ENCODE measurements at regions not wholly inside any gene's neighbourhood (a gene's known extent, or its start where the extent isn't known, plus 50 kb on each side); places are given as distances from the start of the nearest gene placed in this dataset.

DNA sequence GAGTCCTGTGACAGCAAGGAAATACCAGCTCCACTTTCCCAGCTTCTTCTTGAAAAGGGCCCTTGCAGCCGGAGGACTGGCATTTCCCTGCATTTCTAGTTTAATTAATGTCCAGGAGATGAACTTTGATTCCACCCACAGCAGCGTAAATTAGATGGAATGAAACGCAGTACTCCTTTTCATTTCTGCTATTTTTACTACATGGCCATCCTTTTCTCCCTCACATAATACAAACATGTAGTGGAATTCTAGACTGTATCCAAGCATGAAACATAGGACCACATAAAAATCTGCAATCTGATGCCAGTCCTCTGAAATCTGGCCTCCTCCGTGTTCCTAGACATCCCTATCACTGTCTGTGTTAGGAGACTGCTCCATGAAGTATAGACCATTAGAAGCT, 403.2 kb downstream of the NR2F2 start:
- Histone ChIP-seq H3K4me3 (no peak overlapping the region), H3K27ac (no peak overlapping the region), H3K9me3 (no peaks in the 10 kb centered on the region), H3K36me3 (no peaks in the 10 kb centered on the region), H3K4me1 (no peaks in the 10 kb centered on the region), H3K27me3 (no peaks in the 10 kb centered on the region)
- intact Hi-C loops (cut with DNase I): no loop called here
- TF ChIP-seq, protein P1, sequence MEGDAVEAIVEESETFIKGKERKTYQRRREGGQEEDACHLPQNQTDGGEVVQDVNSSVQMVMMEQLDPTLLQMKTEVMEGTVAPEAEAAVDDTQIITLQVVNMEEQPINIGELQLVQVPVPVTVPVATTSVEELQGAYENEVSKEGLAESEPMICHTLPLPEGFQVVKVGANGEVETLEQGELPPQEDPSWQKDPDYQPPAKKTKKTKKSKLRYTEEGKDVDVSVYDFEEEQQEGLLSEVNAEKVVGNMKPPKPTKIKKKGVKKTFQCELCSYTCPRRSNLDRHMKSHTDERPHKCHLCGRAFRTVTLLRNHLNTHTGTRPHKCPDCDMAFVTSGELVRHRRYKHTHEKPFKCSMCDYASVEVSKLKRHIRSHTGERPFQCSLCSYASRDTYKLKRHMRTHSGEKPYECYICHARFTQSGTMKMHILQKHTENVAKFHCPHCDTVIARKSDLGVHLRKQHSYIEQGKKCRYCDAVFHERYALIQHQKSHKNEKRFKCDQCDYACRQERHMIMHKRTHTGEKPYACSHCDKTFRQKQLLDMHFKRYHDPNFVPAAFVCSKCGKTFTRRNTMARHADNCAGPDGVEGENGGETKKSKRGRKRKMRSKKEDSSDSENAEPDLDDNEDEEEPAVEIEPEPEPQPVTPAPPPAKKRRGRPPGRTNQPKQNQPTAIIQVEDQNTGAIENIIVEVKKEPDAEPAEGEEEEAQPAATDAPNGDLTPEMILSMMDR (IDR thresholded peaks at IDR 0.05): no peak
- no peak for DNase-seq (ENCODE audit: low spot score in 2 of 2)

DNA sequence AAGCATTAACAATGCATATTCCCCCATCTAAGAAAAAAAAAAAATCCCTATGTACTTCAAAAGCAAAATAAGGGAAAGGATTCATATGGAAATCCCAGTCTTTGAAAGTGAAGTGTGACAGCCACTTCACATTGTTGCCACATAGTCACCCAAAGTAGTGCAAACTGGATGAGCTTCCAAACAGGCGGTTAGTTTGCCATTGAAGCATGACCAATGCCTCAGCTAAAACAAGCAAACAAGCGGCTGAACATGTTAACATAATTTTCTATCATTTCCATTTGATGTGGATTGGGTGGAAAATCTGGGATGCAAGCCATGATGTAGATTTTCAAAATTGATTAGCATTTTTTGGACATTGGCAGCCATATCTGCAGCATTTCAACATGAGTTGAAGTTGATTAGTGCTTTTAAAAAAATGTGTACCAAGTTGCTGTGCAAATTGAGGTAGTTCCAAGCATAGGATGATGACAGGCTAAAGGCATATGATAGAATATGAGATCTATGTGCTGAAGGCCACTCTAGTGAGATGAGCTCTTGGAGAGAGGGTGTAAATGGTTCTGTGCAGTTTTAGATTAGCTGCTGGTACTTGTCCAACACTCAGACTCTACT, 405.2 kb downstream of the NR2F2 start:
- H3K27ac ChIP-seq: no peak overlapping the region
- no peaks in the 10 kb centered on the region for H3K4me1 ChIP-seq
- TF ChIP-seq, protein P1 (IDR thresholded peaks at IDR 0.05): no peak
- intact Hi-C loops (cut with DNase I): no loop called here
- no peaks in the 10 kb centered on the region for H3K36me3 ChIP-seq
- no peak for DNase-seq (ENCODE audit: low spot score in 2 of 2)
- H3K27me3 ChIP-seq: no peaks in the 10 kb centered on the region
- no peaks in the 10 kb centered on the region for H3K9me3 ChIP-seq
- no peak overlapping the region for H3K4me3 ChIP-seq

DNA sequence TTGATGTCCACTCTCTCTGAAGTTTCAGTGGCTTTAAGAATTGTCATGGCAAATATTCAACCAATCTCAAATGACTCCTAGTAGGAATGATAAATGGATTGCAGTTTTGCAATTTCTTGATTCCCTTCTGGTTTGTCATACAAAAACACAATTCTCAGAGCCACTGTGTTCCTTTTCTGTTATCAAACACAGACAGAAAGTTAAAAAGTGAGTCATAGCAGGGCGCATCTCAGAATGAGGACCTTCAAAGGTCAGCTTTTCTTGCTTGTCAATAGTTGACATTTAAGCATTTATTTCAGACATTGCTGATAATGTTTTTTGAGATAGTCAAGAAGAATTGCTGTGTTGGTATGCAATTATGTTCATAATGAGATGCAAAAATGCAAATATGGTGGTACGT, 405.9 kb downstream of the NR2F2 start:
- H3K4me3 ChIP-seq: no peak overlapping the region
- TF ChIP-seq, protein P1 (IDR thresholded peaks at IDR 0.05): no peak

DNA sequence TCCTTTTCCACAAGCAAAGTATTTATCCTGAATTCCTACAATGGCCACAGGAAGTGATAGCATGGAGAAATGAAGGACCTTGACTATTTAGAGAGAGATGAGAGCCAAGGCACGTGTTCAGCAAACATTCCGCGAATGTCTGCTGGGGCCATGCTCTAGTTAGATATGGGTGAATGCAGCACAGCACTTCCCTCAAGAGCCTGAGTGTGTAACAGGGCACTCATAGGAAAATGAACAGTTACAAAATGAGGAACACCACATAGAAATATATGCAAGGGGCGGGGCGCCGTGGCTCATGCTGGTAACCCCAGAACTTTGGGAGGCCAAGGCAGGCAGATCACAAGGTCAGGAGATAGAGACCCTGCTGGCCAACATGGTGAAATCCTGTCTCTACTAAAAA, 406.9 kb downstream of the NR2F2 start:
- intact Hi-C loops (cut with DNase I): no loop called here
- no peaks in the 10 kb centered on the region for H3K4me1 ChIP-seq

More for the DNA sequence above, 405.9 kb downstream of the NR2F2 start:
- Histone ChIP-seq H3K4me1 (no peaks in the 10 kb centered on the region), H3K27ac (no peak overlapping the region), H3K9me3 (no peaks in the 10 kb centered on the region), H3K27me3 (no peaks in the 10 kb centered on the region), H3K36me3 (no peaks in the 10 kb centered on the region)
- DNase-seq (ENCODE audit: low spot score in 2 of 2): no peak
- intact Hi-C loops (cut with DNase I): no loop called here

DNA sequence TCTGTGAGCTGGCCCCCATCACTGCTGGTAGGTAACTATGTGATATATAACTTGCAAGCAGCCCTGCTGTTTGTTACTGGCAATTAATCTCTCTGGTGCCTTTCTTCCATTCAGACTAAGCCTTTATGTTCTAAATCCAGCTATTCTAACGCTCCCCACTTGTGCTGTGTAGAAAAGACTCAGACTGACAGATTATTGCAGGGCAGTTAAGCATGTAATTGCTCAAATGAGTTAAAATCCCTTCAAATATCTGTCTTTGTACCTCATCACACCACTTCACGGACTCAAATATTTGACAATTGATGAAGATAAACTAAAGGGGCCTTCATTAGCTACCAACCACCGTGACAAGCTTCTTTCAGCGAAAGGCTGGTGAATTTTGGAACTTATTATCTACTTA, 416.2 kb downstream of the NR2F2 start:
- Histone ChIP-seq H3K36me3 (no peaks in the 10 kb centered on the region), H3K4me3 (no peak overlapping the region), H3K27me3 (no peaks in the 10 kb centered on the region), H3K4me1 (no peaks in the 10 kb centered on the region), H3K9me3 (no peaks in the 10 kb centered on the region), H3K27ac (no peak overlapping the region)
- intact Hi-C loops (cut with DNase I): no loop called here
- TF ChIP-seq, protein P1 (IDR thresholded peaks at IDR 0.05): no peak
- DNase-seq (ENCODE audit: low spot score in 2 of 2): no peak

More for the DNA sequence above, 406.9 kb downstream of the NR2F2 start:
- H3K27me3 ChIP-seq: no peaks in the 10 kb centered on the region
- H3K36me3 ChIP-seq: no peaks in the 10 kb centered on the region
- no peak for DNase-seq (ENCODE audit: low spot score in 2 of 2)
- TF ChIP-seq, protein P1 (IDR thresholded peaks at IDR 0.05): no peak
- no peaks in the 10 kb centered on the region for H3K9me3 ChIP-seq
- H3K27ac ChIP-seq: no peak overlapping the region
- no peak overlapping the region for H3K4me3 ChIP-seq

DNA sequence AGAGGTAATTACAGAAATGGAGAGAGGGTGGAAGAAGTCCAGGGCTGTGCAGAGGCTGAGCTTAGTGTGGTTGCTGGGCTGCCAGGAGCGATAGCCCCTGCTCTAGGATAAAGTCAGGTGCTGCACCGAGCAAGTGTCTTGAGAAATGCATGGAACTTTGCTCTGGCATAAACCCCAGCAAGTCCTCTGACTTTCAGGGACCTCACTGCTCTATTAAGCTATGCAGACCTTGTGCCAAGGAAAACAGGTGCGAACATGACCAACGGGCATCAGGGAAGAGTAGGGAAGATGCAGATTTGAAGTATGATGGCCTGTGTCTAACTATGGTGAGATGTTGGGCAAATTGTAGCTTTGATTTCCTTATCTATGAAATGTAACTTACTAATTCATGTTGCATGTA, 416.8 kb downstream of the NR2F2 start:
- DNase-seq (ENCODE audit: low spot score in 2 of 2): no peak
- Histone ChIP-seq H3K27ac (no peak overlapping the region), H3K4me3 (no peak overlapping the region), H3K4me1 (no peaks in the 10 kb centered on the region), H3K27me3 (no peaks in the 10 kb centered on the region), H3K9me3 (no peaks in the 10 kb centered on the region), H3K36me3 (no peaks in the 10 kb centered on the region)
- intact Hi-C loops (cut with DNase I): no loop called here
- TF ChIP-seq, protein P1 (IDR thresholded peaks at IDR 0.05): no peak
